Astrocyte (in vitro differentiated cells and primary cell): ENCODE measurements at regions not wholly inside any gene's neighbourhood (a gene's known extent, or its start where the extent isn't known, plus 50 kb on each side); places are given as distances from the start of the nearest gene placed in this dataset.

ENCODE experiments used
- CTCF ChIP-seq: IDR thresholded peaks from 2 replicates; pipeline ENCODE4 v1.5.1; 2011; ENCODE audit warnings: low read depth, mild to moderate bottlenecking, inconsistent platforms, low read length, moderate library complexity; ENCODE audit not compliant: insufficient read depth
- EZH2 ChIP-seq: IDR thresholded peaks from 2 replicates; pipeline ENCODE4 v1.6.1; 2012; ENCODE audit warnings: mild to moderate bottlenecking, low read length, inconsistent platforms; ENCODE audit not compliant: insufficient read depth

- TF ChIP-seq CTCF (no peak), EZH2 (no peak)
These were observed 307.8 kb downstream of the GADD45G start for GRCh38 chr9:89912605-89912953.
